GM19395 (cell line): ENCODE measurements at regions not wholly inside any gene's neighbourhood (a gene's known extent, or its start where the extent isn't known, plus 50 kb on each side); places are given as distances from the start of the nearest gene placed in this dataset.
"Not testable (repeated sequence)": the region's sequence is repeated elsewhere in the genome, so short reads cannot be mapped to it uniquely, and the experiment has no call there.

ENCODE experiments used
- ATAC-seq: cut with Tn5 transposase; IDR thresholded peaks from one replicate; pipeline ENCODE4 v1.9.1; 2021; ENCODE audit warnings: mild to moderate bottlenecking, moderate library complexity; ENCODE audit not compliant: unreplicated experiment

- no peak for ATAC-seq
Observed at GRCh38 chr13:48843630-48844380, 131.9 kb upstream of the FNDC3A start.

GRCh38 chr13:48844676-48845075 lies 131.0 kb upstream of the FNDC3A start:
- ATAC-seq = no peak

GRCh38 chr13:48849515-48849914 lies 126.2 kb upstream of the FNDC3A start:
- no peak for ATAC-seq

- no peak for ATAC-seq
Observed at GRCh38 chr13:48851707-48852106, 124.0 kb upstream of the FNDC3A start.

GRCh38 chr13:48852911-48853727 lies 122.6 kb upstream of the FNDC3A start:
- ATAC-seq = no peak

- no peak for ATAC-seq
Observed at GRCh38 chr13:48853728-48854102, 122.0 kb upstream of the FNDC3A start.

- no peak for ATAC-seq
Observed at GRCh38 chr13:48857576-48857975, 118.1 kb upstream of the FNDC3A start.

GRCh38 chr13:48858122-48858902 lies 117.4 kb upstream of the FNDC3A start:
- ATAC-seq = no peak

GRCh38 chr13:48859272-48860105 lies 116.2 kb upstream of the FNDC3A start:
- ATAC-seq = peak; percentile 60

- ATAC-seq = no peak
Observed at GRCh38 chr13:48860364-48860763, 115.3 kb upstream of the FNDC3A start.

- ATAC-seq = no peak
Observed at GRCh38 chr13:48862572-48862971, 113.1 kb upstream of the FNDC3A start.

GRCh38 chr13:48864100-48864499 lies 111.6 kb upstream of the FNDC3A start:
- ATAC-seq = no peak

- no peak for ATAC-seq
Observed at GRCh38 chr13:48866249-48866648, 109.5 kb upstream of the FNDC3A start.

GRCh38 chr13:48873081-48873480 lies 102.6 kb upstream of the FNDC3A start:
- ATAC-seq = no peak

- no peak for ATAC-seq
Observed at GRCh38 chr13:48873587-48873986, 102.1 kb upstream of the FNDC3A start.

GRCh38 chr13:48874165-48874564 lies 101.5 kb upstream of the FNDC3A start:
- ATAC-seq = no peak

- no peak for ATAC-seq
Observed at GRCh38 chr13:48875047-48875446, 100.7 kb upstream of the FNDC3A start.

GRCh38 chr13:48876289-48876688 lies 99.4 kb upstream of the FNDC3A start:
- no peak for ATAC-seq

- no peak for ATAC-seq
Observed at GRCh38 chr13:48879432-48879831, 96.3 kb upstream of the FNDC3A start.

GRCh38 chr13:48879854-48880253 lies 95.9 kb upstream of the FNDC3A start:
- ATAC-seq = no peak

- not testable (repeated sequence) for ATAC-seq
Observed at GRCh38 chr13:48883786-48884185, 91.9 kb upstream of the FNDC3A start.
